AG20443 (cell line): ENCODE measurements at regions not wholly inside any gene's neighbourhood (a gene's known extent, or its start where the extent isn't known, plus 50 kb on each side); places are given as distances from the start of the nearest gene placed in this dataset.
"Not testable (repeated sequence)": the region's sequence is repeated elsewhere in the genome, so short reads cannot be mapped to it uniquely, and the experiment has no call there.

Experiments used
- DNase-seq: peaks from one replicate; pipeline ENCODE4 v3.0.0; 2012; ENCODE audit warnings: low spot score, mixed read lengths

GRCh38 chr10:117457932-117458331, 82.7 kb upstream of the PDZD8 start:
- no peak for DNase-seq

GRCh38 chr10:117457071-117457810, 82.0 kb upstream of the PDZD8 start:
- DNase-seq, result no peak

- DNase-seq, result no peak
Measured at GRCh38 chr10:117455346-117455745, 80.1 kb upstream of the PDZD8 start.

GRCh38 chr10:117454502-117454901, 79.3 kb upstream of the PDZD8 start:
- DNase-seq, result no peak

- DNase-seq, result not testable (repeated sequence)
Measured at GRCh38 chr10:117453484-117453883, 78.2 kb upstream of the PDZD8 start.

GRCh38 chr10:117450940-117451339, 75.7 kb upstream of the PDZD8 start:
- no peak for DNase-seq

- no peak for DNase-seq
Measured at GRCh38 chr10:117449636-117450035, 74.4 kb upstream of the PDZD8 start.

GRCh38 chr10:117448802-117449201, 73.6 kb upstream of the PDZD8 start:
- no peak for DNase-seq

GRCh38 chr10:117445992-117446391, 70.8 kb upstream of the PDZD8 start:
- no peak for DNase-seq

- no peak for DNase-seq
Measured at GRCh38 chr10:117444497-117445040, 69.3 kb upstream of the PDZD8 start.

- no peak for DNase-seq
Measured at GRCh38 chr10:117443686-117444041, 68.4 kb upstream of the PDZD8 start.

- DNase-seq, result peak; percentile 87
Measured at GRCh38 chr10:117442944-117443685, 67.9 kb upstream of the PDZD8 start.

- DNase-seq, result no peak
Measured at GRCh38 chr10:117442521-117442920, 67.3 kb upstream of the PDZD8 start.

GRCh38 chr10:117441812-117442443, 66.7 kb upstream of the PDZD8 start:
- peak; percentile 60 for DNase-seq

GRCh38 chr10:117441361-117441760, 66.1 kb upstream of the PDZD8 start:
- no peak for DNase-seq

- DNase-seq, result peak; percentile 90
Measured at GRCh38 chr10:117439243-117439912, 64.1 kb upstream of the PDZD8 start.

- DNase-seq, result no peak
Measured at GRCh38 chr10:117432866-117433265, 57.6 kb upstream of the PDZD8 start.

GRCh38 chr10:117431160-117431559, 55.9 kb upstream of the PDZD8 start:
- peak; percentile 81 for DNase-seq

- not testable (repeated sequence) for DNase-seq
Measured at GRCh38 chr10:117430535-117430934, 55.3 kb upstream of the PDZD8 start.

- peak; percentile 32 for DNase-seq
Measured at GRCh38 chr10:117429643-117430265, 54.5 kb upstream of the PDZD8 start.

GRCh38 chr10:117427356-117427755, 52.1 kb upstream of the PDZD8 start:
- no peak for DNase-seq
